ENCODE measurements at regions not wholly inside any gene's neighbourhood (a gene's known extent, or its start where the extent isn't known, plus 50 kb on each side); places are given as distances from the start of the nearest gene placed in this dataset.
"Not testable (repeated sequence)": the region's sequence is repeated elsewhere in the genome, so short reads cannot be mapped to it uniquely, and the experiment has no call there.

- CTCF ChIA-PET, result no interaction called here
- Histone ChIP-seq H3K4me1 (ENCODE audit: insufficient read depth, low read length, poor library complexity, severe bottlenecking) (no peaks in the 10 kb centered on the region), H3K9me3 (ENCODE audit: low read depth, low read length, poor library complexity, severe bottlenecking) (no peaks in the 10 kb centered on the region), H3K27ac (ENCODE audit: low read depth, low read length, poor library complexity, severe bottlenecking) (no peak overlapping the region), H3K27me3 (replicated peaks; ENCODE audit: insufficient read depth, low read depth, low read length, poor library complexity) (no peaks in the 10 kb centered on the region), H3K4me3 (ENCODE audit: low read depth, low read length, poor library complexity, severe bottlenecking) (no peak overlapping the region), H3K36me3 (ENCODE audit: insufficient read depth, low read length, poor library complexity, severe bottlenecking) (no peaks in the 10 kb centered on the region)
- intact Hi-C loops (cut with micrococcal nuclease; ENCODE audit: unreplicated experiment), result no loop called here
- no peak for DNase-seq (ENCODE audit: low spot score)
- TF ChIP-seq EZH2 (IDR thresholded peaks at IDR 0.05; ENCODE audit: borderline replicate concordance, low read depth, low read length, poor library complexity, severe bottlenecking) (no peak), CTCF (conservative IDR thresholded peaks at IDR 0.05; ENCODE audit: low read depth, low read length) (no peak)
- BruUV-seq (replicated peaks), result no TSS peak
- POLR2A ChIA-PET (ENCODE audit: low non-redundant PET), result no interaction called here
Observed at GRCh38 chr12:40168868-40169267, 55.9 kb upstream of the LRRK2 start.

GRCh38 chr12:40168419-40168818, 56.4 kb upstream of the LRRK2 start:
- BruUV-seq (replicated peaks); CTCF ChIA-PET; DNase-seq (ENCODE audit: low spot score); H3K36me3 ChIP-seq (ENCODE audit: insufficient read depth, low read length, poor library complexity, severe bottlenecking); H3K9me3 ChIP-seq (ENCODE audit: low read depth, low read length, poor library complexity, severe bottlenecking); POLR2A ChIA-PET (ENCODE audit: low non-redundant PET); H3K4me3 ChIP-seq (ENCODE audit: low read depth, low read length, poor library complexity, severe bottlenecking); H3K4me1 ChIP-seq (ENCODE audit: insufficient read depth, low read length, poor library complexity, severe bottlenecking); H3K27ac ChIP-seq (ENCODE audit: low read depth, low read length, poor library complexity, severe bottlenecking); H3K27me3 ChIP-seq (replicated peaks; ENCODE audit: insufficient read depth, low read depth, low read length, poor library complexity); intact Hi-C loops (cut with micrococcal nuclease; ENCODE audit: unreplicated experiment): not testable (repeated sequence)

- Histone ChIP-seq H3K36me3 (ENCODE audit: insufficient read depth, low read length, poor library complexity, severe bottlenecking) (no peaks in the 10 kb centered on the region), H3K4me3 (ENCODE audit: low read depth, low read length, poor library complexity, severe bottlenecking) (no peak overlapping the region), H3K27me3 (replicated peaks; ENCODE audit: insufficient read depth, low read depth, low read length, poor library complexity) (no peaks in the 10 kb centered on the region), H3K4me1 (ENCODE audit: insufficient read depth, low read length, poor library complexity, severe bottlenecking) (no peaks in the 10 kb centered on the region), H3K9me3 (ENCODE audit: low read depth, low read length, poor library complexity, severe bottlenecking) (no peaks in the 10 kb centered on the region), H3K27ac (ENCODE audit: low read depth, low read length, poor library complexity, severe bottlenecking) (no peak overlapping the region)
- CTCF ChIA-PET, result no interaction called here
- intact Hi-C loops (cut with micrococcal nuclease; ENCODE audit: unreplicated experiment), result no loop called here
- no peak for DNase-seq (ENCODE audit: low spot score)
- POLR2A ChIA-PET (ENCODE audit: low non-redundant PET), result no interaction called here
- TF ChIP-seq EZH2 (IDR thresholded peaks at IDR 0.05; ENCODE audit: borderline replicate concordance, low read depth, low read length, poor library complexity, severe bottlenecking) (no peak), CTCF (conservative IDR thresholded peaks at IDR 0.05; ENCODE audit: low read depth, low read length) (no peak)
- no TSS peak for BruUV-seq (replicated peaks)
Observed at GRCh38 chr12:40168001-40168400, 56.8 kb upstream of the LRRK2 start.

GRCh38 chr12:40165179-40165578, 59.3 kb upstream of the SLC2A13 start:
- Histone ChIP-seq H3K36me3 (ENCODE audit: insufficient read depth, low read length, poor library complexity, severe bottlenecking) (no peaks in the 10 kb centered on the region), H3K9me3 (ENCODE audit: low read depth, low read length, poor library complexity, severe bottlenecking) (no peaks in the 10 kb centered on the region), H3K4me1 (ENCODE audit: insufficient read depth, low read length, poor library complexity, severe bottlenecking) (no peaks in the 10 kb centered on the region), H3K27me3 (replicated peaks; ENCODE audit: insufficient read depth, low read depth, low read length, poor library complexity) (no peaks in the 10 kb centered on the region), H3K4me3 (ENCODE audit: low read depth, low read length, poor library complexity, severe bottlenecking) (no peak overlapping the region), H3K27ac (ENCODE audit: low read depth, low read length, poor library complexity, severe bottlenecking) (no peak overlapping the region)
- ChIA-PET POLR2A (ENCODE audit: low non-redundant PET) (no interaction called here), CTCF (no interaction called here)
- no TSS peak for BruUV-seq (replicated peaks)
- no peak for TF ChIP-seq CTCF (conservative IDR thresholded peaks at IDR 0.05; ENCODE audit: low read depth, low read length)
- no peak for TF ChIP-seq EZH2 (IDR thresholded peaks at IDR 0.05; ENCODE audit: borderline replicate concordance, low read depth, low read length, poor library complexity, severe bottlenecking)
- DNase-seq (ENCODE audit: low spot score), result no peak
- intact Hi-C loops (cut with micrococcal nuclease; ENCODE audit: unreplicated experiment), result no loop called here

Data from A673 (cell line).